Amniotic stem cell (primary cell): ENCODE measurements at regions not wholly inside any gene's neighbourhood (a gene's known extent, or its start where the extent isn't known, plus 50 kb on each side); places are given as distances from the start of the nearest gene placed in this dataset.
"Not testable (repeated sequence)": the region's sequence is repeated elsewhere in the genome, so short reads cannot be mapped to it uniquely, and the experiment has no call there.

Experiments
- DNase-seq: peaks from one replicate; lab custom pipeline; 2025; lab: John Stamatoyannopoulos, UW

- DNase-seq, result no peak
These were observed 52.0 kb downstream of the PRORP start for GRCh38 chr14:35174342-35174741.

- DNase-seq, result no peak
These were observed 57.8 kb downstream of the PRORP start for GRCh38 chr14:35180179-35180578.

GRCh38 chr14:35184891-35185290, 62.5 kb downstream of the PRORP start:
- DNase-seq, result not testable (repeated sequence)

GRCh38 chr14:35189422-35189821, 67.1 kb downstream of the PRORP start:
- no peak for DNase-seq

GRCh38 chr14:35193161-35193560, 70.8 kb downstream of the PRORP start:
- no peak for DNase-seq

- not testable (repeated sequence) for DNase-seq
These were observed 71.8 kb downstream of the PRORP start for GRCh38 chr14:35194183-35194582.

- no peak for DNase-seq
These were observed 74.2 kb downstream of the PRORP start for GRCh38 chr14:35196571-35196970.

GRCh38 chr14:35197015-35197414, 74.7 kb downstream of the PRORP start:
- DNase-seq, result no peak

- DNase-seq, result no peak
These were observed 78.7 kb downstream of the PRORP start for GRCh38 chr14:35201066-35201465.

- DNase-seq, result no peak
These were observed 79.8 kb downstream of the PRORP start for GRCh38 chr14:35202195-35202594.

- DNase-seq, result no peak
These were observed 83.4 kb downstream of the PRORP start for GRCh38 chr14:35205737-35206136.

GRCh38 chr14:35211067-35211466, 81.1 kb upstream of the PSMA6 start:
- no peak for DNase-seq

- DNase-seq, result no peak
These were observed 79.6 kb upstream of the PSMA6 start for GRCh38 chr14:35212471-35213142.

- no peak for DNase-seq
These were observed 78.9 kb upstream of the PSMA6 start for GRCh38 chr14:35213143-35213788.

- DNase-seq, result peak; percentile 12
These were observed 78.3 kb upstream of the PSMA6 start for GRCh38 chr14:35213869-35214387.

GRCh38 chr14:35214402-35214801, 77.8 kb upstream of the PSMA6 start:
- DNase-seq, result not testable (repeated sequence)

- DNase-seq, result peak; percentile 47
These were observed 76.9 kb upstream of the PSMA6 start for GRCh38 chr14:35215110-35215813.

- DNase-seq, result not testable (repeated sequence)
These were observed 74.0 kb upstream of the PSMA6 start for GRCh38 chr14:35218176-35218575.

- no peak for DNase-seq
These were observed 73.2 kb upstream of the PSMA6 start for GRCh38 chr14:35218963-35219362.

- no peak for DNase-seq
These were observed 72.0 kb upstream of the PSMA6 start for GRCh38 chr14:35220027-35220676.

- DNase-seq, result no peak
These were observed 71.3 kb upstream of the PSMA6 start for GRCh38 chr14:35220920-35221319.

GRCh38 chr14:35221462-35221861, 70.7 kb upstream of the PSMA6 start:
- no peak for DNase-seq
